ENCODE measurements at regions not wholly inside any gene's neighbourhood (a gene's known extent, or its start where the extent isn't known, plus 50 kb on each side); places are given as distances from the start of the nearest gene placed in this dataset.

DNA sequence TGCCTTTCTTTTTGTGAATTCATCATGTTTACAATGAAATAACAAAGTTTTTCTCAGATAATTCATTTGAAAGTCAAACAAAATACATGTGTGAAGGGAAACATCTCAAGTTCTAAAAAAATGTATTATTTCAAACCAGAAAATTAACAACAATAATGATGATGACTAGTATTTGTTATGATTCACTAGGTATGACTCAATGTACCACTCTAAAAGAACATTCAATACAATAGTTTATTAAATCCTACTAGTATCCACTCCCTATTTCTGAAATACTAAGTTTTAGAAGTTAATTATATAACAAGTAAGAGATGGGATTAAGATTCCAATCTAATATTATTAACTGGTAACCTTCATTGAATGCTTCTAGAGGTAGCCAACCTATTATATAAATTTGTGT, 1444.8 kb upstream of the CDH8 start:
- H3K4me2 ChIP-seq (ENCODE audit: insufficient read depth, insufficient read length, low read length): no peak overlapping the region
- Mint-ChIP-seq H3K27me3 (ENCODE audit: low read depth) (no peaks in the 10 kb centered on the region), H3K9me3 (peaks cover 4 to 6% of the 10 kb centered on the region in 2 experiments; a peak in 2 of 5 replicates), H3K4me1 (no peaks in the 10 kb centered on the region), H3K36me3 (ENCODE audit: insufficient read depth in 1 of 3, low read depth in 3 of 3) (peaks cover 0 to 3% (median 0%) of the 10 kb centered on the region in 3 experiments; a peak in 1 of 7 replicates), H3K4me3 (no peak overlapping the region), H3K27ac (no peak overlapping the region)
- no peaks in the 10 kb centered on the region for H3K27me3 ChIP-seq (ENCODE audit: insufficient read depth, low read length)
- no peak overlapping the region for H2BK15ac ChIP-seq (ENCODE audit: low read depth, low read length)
- no peaks in the 10 kb centered on the region for H3K4me1 ChIP-seq (ENCODE audit: insufficient read depth, low read length)
- H2BK20ac ChIP-seq (ENCODE audit: low read depth, low read length, poor library complexity, severe bottlenecking): no peak overlapping the region
- no peak overlapping the region for H2BK120ac ChIP-seq (ENCODE audit: low read depth, low read length, poor library complexity, severe bottlenecking)
- H3K56ac ChIP-seq (ENCODE audit: insufficient read length, low read depth, low read length): no peak overlapping the region
- no peak overlapping the region for H2AK5ac ChIP-seq (ENCODE audit: insufficient read length, low read length)
- H2BK5ac ChIP-seq (ENCODE audit: insufficient read length, low read length): no peak overlapping the region
- H3K27ac ChIP-seq (ENCODE audit: insufficient read length, low read depth, low read length): no peak overlapping the region
- H3K14ac ChIP-seq (ENCODE audit: insufficient read depth, low read length): no peak overlapping the region
- no peaks in the 10 kb centered on the region for H3K9me3 ChIP-seq (ENCODE audit: control insufficient read depth, low read depth, low read length)
- H2AFZ ChIP-seq (ENCODE audit: low read length): no peak overlapping the region
- no peak overlapping the region for H3T11ph ChIP-seq (ENCODE audit: low read length)
- no peak overlapping the region for H4K91ac ChIP-seq (ENCODE audit: insufficient read length, low read depth, low read length)
- no peak overlapping the region for H3K23ac ChIP-seq (ENCODE audit: insufficient read length, low read depth, low read length)
- TF ChIP-seq, protein P1, sequence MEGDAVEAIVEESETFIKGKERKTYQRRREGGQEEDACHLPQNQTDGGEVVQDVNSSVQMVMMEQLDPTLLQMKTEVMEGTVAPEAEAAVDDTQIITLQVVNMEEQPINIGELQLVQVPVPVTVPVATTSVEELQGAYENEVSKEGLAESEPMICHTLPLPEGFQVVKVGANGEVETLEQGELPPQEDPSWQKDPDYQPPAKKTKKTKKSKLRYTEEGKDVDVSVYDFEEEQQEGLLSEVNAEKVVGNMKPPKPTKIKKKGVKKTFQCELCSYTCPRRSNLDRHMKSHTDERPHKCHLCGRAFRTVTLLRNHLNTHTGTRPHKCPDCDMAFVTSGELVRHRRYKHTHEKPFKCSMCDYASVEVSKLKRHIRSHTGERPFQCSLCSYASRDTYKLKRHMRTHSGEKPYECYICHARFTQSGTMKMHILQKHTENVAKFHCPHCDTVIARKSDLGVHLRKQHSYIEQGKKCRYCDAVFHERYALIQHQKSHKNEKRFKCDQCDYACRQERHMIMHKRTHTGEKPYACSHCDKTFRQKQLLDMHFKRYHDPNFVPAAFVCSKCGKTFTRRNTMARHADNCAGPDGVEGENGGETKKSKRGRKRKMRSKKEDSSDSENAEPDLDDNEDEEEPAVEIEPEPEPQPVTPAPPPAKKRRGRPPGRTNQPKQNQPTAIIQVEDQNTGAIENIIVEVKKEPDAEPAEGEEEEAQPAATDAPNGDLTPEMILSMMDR (conservative IDR thresholded peaks at IDR 0.05): no peak
- no peaks in the 10 kb centered on the region for H3K79me2 ChIP-seq (ENCODE audit: insufficient read depth, low read length)
- no peak overlapping the region for H3K18ac ChIP-seq (ENCODE audit: insufficient read length, low read depth, low read length)
- no peaks in the 10 kb centered on the region for H3K79me1 ChIP-seq (ENCODE audit: insufficient read depth, low read depth, low read length, poor library complexity, severe bottlenecking)
- H4K8ac ChIP-seq (replicated peaks; ENCODE audit: insufficient read length, low read depth, low read length): no peak overlapping the region
- H3K4ac ChIP-seq (ENCODE audit: low read depth, low read length): no peak overlapping the region
- H3K23me2 ChIP-seq (ENCODE audit: insufficient read length, low read depth, low read length, poor library complexity, severe bottlenecking): no peaks in the 10 kb centered on the region
- H2BK12ac ChIP-seq (ENCODE audit: insufficient read length, low read depth, low read length): no peak overlapping the region
- no peaks in the 10 kb centered on the region for H4K20me1 ChIP-seq (ENCODE audit: control insufficient read depth, insufficient read depth, insufficient read length)
- no peak overlapping the region for H3K9ac ChIP-seq (ENCODE audit: extremely low read depth, insufficient read length, low read length)
- H4K5ac ChIP-seq (ENCODE audit: insufficient read length, low read depth, low read length): no peak overlapping the region
- DNase-seq: no peak

All from H9 (cell line).